ENCODE measurements at regions not wholly inside any gene's neighbourhood (a gene's known extent, or its start where the extent isn't known, plus 50 kb on each side); places are given as distances from the start of the nearest gene placed in this dataset.

- TF ChIP-seq, protein P1, sequence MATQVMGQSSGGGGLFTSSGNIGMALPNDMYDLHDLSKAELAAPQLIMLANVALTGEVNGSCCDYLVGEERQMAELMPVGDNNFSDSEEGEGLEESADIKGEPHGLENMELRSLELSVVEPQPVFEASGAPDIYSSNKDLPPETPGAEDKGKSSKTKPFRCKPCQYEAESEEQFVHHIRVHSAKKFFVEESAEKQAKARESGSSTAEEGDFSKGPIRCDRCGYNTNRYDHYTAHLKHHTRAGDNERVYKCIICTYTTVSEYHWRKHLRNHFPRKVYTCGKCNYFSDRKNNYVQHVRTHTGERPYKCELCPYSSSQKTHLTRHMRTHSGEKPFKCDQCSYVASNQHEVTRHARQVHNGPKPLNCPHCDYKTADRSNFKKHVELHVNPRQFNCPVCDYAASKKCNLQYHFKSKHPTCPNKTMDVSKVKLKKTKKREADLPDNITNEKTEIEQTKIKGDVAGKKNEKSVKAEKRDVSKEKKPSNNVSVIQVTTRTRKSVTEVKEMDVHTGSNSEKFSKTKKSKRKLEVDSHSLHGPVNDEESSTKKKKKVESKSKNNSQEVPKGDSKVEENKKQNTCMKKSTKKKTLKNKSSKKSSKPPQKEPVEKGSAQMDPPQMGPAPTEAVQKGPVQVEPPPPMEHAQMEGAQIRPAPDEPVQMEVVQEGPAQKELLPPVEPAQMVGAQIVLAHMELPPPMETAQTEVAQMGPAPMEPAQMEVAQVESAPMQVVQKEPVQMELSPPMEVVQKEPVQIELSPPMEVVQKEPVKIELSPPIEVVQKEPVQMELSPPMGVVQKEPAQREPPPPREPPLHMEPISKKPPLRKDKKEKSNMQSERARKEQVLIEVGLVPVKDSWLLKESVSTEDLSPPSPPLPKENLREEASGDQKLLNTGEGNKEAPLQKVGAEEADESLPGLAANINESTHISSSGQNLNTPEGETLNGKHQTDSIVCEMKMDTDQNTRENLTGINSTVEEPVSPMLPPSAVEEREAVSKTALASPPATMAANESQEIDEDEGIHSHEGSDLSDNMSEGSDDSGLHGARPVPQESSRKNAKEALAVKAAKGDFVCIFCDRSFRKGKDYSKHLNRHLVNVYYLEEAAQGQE (IDR thresholded peaks at IDR 0.05), result no peak
- no peak for TF ChIP-seq CTCF (IDR thresholded peaks at IDR 0.05)
- TF ChIP-seq ESRRA (IDR thresholded peaks at IDR 0.05; ENCODE audit: borderline replicate concordance, low read length), result no peak
- TF ChIP-seq POLR2A (IDR thresholded peaks at IDR 0.05; ENCODE audit: low read length), result no peak
- no peak for TF ChIP-seq GATA3 (IDR thresholded peaks at IDR 0.05; ENCODE audit: borderline replicate concordance)
- TF ChIP-seq MAX (IDR thresholded peaks at IDR 0.05), result no peak
- TF ChIP-seq EP300 (IDR thresholded peaks at IDR 0.05), result no peak
- no peak for TF ChIP-seq POLR2AphosphoS2 (conservative IDR thresholded peaks at IDR 0.05; ENCODE audit: low read length)
- no peak for TF ChIP-seq JUN (IDR thresholded peaks at IDR 0.05)
Measured at GRCh38 chr14:82935691-82936090, 1402.0 kb upstream of the SEL1L start.
